ENCODE measurements at regions not wholly inside any gene's neighbourhood (a gene's known extent, or its start where the extent isn't known, plus 50 kb on each side); places are given as distances from the start of the nearest gene placed in this dataset.

- Histone ChIP-seq H2BK120ac (ENCODE audit: low read depth, low read length, poor library complexity, severe bottlenecking) (no peak overlapping the region), H3K27me3 (ENCODE audit: insufficient read depth, low read length) (no peaks in the 10 kb centered on the region), H2BK5ac (ENCODE audit: insufficient read length, low read length) (no peak overlapping the region), H2AK5ac (ENCODE audit: insufficient read length, low read length) (no peak overlapping the region), H3K4me2 (ENCODE audit: insufficient read depth, insufficient read length, low read length) (no peak overlapping the region), H3K79me2 (ENCODE audit: insufficient read depth, low read length) (no peaks in the 10 kb centered on the region), H2BK20ac (ENCODE audit: low read depth, low read length, poor library complexity, severe bottlenecking) (no peak overlapping the region), H3K9me3 (ENCODE audit: control insufficient read depth, low read depth, low read length) (no peaks in the 10 kb centered on the region), H3K23me2 (ENCODE audit: insufficient read length, low read depth, low read length, poor library complexity, severe bottlenecking) (no peaks in the 10 kb centered on the region), H3K79me1 (ENCODE audit: insufficient read depth, low read depth, low read length, poor library complexity, severe bottlenecking) (no peaks in the 10 kb centered on the region), H3K56ac (ENCODE audit: insufficient read length, low read depth, low read length) (no peak overlapping the region), H3K4me1 (ENCODE audit: insufficient read depth, low read length) (peaks cover 11% of the 10 kb centered on the region; the same call in 1 of the 2 replicates), H2AFZ (ENCODE audit: low read length) (no peak overlapping the region), H3K9ac (ENCODE audit: extremely low read depth, insufficient read length, low read length) (no peak overlapping the region), H2BK15ac (ENCODE audit: low read depth, low read length) (no peak overlapping the region), H3K27ac (ENCODE audit: insufficient read length, low read depth, low read length) (no peak overlapping the region), H4K5ac (ENCODE audit: insufficient read length, low read depth, low read length) (no peak overlapping the region), H4K20me1 (ENCODE audit: control insufficient read depth, insufficient read depth, insufficient read length) (no peaks in the 10 kb centered on the region), H3K4ac (ENCODE audit: low read depth, low read length) (no peak overlapping the region), H3K23ac (ENCODE audit: insufficient read length, low read depth, low read length) (no peak overlapping the region), H4K8ac (replicated peaks; ENCODE audit: insufficient read length, low read depth, low read length) (no peak overlapping the region), H2BK12ac (ENCODE audit: insufficient read length, low read depth, low read length) (no peak overlapping the region), H3K14ac (ENCODE audit: insufficient read depth, low read length) (no peak overlapping the region), H3T11ph (ENCODE audit: low read length) (no peak overlapping the region), H3K18ac (ENCODE audit: insufficient read length, low read depth, low read length) (no peak overlapping the region), H4K91ac (ENCODE audit: insufficient read length, low read depth, low read length) (no peak overlapping the region)
- H3K27ac Mint-ChIP-seq: no peak overlapping the region
- H3K27me3 Mint-ChIP-seq (ENCODE audit: low read depth): peaks cover 32% of the 10 kb centered on the region
- H3K36me3 Mint-ChIP-seq (ENCODE audit: insufficient read depth in 1 of 3, low read depth in 3 of 3): no peaks in the 10 kb centered on the region
- H3K4me1 Mint-ChIP-seq: peaks cover 57 to 64% of the 10 kb centered on the region in 2 experiments
- DNase-seq: no peak
- no peaks in the 10 kb centered on the region for H3K9me3 Mint-ChIP-seq
- TF ChIP-seq, protein P1, sequence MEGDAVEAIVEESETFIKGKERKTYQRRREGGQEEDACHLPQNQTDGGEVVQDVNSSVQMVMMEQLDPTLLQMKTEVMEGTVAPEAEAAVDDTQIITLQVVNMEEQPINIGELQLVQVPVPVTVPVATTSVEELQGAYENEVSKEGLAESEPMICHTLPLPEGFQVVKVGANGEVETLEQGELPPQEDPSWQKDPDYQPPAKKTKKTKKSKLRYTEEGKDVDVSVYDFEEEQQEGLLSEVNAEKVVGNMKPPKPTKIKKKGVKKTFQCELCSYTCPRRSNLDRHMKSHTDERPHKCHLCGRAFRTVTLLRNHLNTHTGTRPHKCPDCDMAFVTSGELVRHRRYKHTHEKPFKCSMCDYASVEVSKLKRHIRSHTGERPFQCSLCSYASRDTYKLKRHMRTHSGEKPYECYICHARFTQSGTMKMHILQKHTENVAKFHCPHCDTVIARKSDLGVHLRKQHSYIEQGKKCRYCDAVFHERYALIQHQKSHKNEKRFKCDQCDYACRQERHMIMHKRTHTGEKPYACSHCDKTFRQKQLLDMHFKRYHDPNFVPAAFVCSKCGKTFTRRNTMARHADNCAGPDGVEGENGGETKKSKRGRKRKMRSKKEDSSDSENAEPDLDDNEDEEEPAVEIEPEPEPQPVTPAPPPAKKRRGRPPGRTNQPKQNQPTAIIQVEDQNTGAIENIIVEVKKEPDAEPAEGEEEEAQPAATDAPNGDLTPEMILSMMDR (conservative IDR thresholded peaks at IDR 0.05): no peak
- no peak overlapping the region; a peak in 1 of 5 replicates for H3K4me3 Mint-ChIP-seq
- WGBS (ENCODE audit: extremely low coverage, insufficient read length, low lambda C conversion rate): no CpG with 5 or more reads among the region's 4 CpGs
Observed at GRCh38 chr4:84221704-84222103, 277.4 kb downstream of the NKX6-1 start.
